ENCODE measurements at regions not wholly inside any gene's neighbourhood (a gene's known extent, or its start where the extent isn't known, plus 50 kb on each side); places are given as distances from the start of the nearest gene placed in this dataset.

- Histone ChIP-seq H3K36me3 (ENCODE audit: control insufficient read depth, insufficient read depth, low read length) (no peaks in the 10 kb centered on the region), H3K4me1 (ENCODE audit: control insufficient read depth, insufficient read depth, low read length) (no peaks in the 10 kb centered on the region), H3K9me3 (ENCODE audit: control insufficient read depth, insufficient read depth, low read length) (peaks cover 8% of the 10 kb centered on the region), H3K4me3 (ENCODE audit: low read length) (no peak overlapping the region), H3K27me3 (ENCODE audit: control insufficient read depth, insufficient read depth, low read length) (no peaks in the 10 kb centered on the region), H3K27ac (ENCODE audit: low read length) (no peak overlapping the region)
- ATAC-seq (no peak), DNase-seq (no peak)
- intact Hi-C loops (cut with micrococcal nuclease) = no loop called here
- no peak for TF ChIP-seq CTCF (IDR thresholded peaks at IDR 0.05)
- 100% methylated on average over 1 of the region's 3 CpGs for WGBS (ENCODE audit: insufficient coverage)
- no peaks in the 10 kb centered on the region for H3K27me3 Mint-ChIP-seq (ENCODE audit: low read depth in 2 of 2)
- H3K36me3 Mint-ChIP-seq = no peaks in the 10 kb centered on the region
- H3K4me1 Mint-ChIP-seq = no peaks in the 10 kb centered on the region
- no peak overlapping the region for H3K27ac Mint-ChIP-seq
- H3K4me3 Mint-ChIP-seq = no peak overlapping the region
- H3K9me3 Mint-ChIP-seq = peaks cover 11 to 22% of the 10 kb centered on the region in 2 donors
Measured at GRCh38 chr2:13558368-13558767, 841.6 kb downstream of the TRIB2 start.

DNA sequence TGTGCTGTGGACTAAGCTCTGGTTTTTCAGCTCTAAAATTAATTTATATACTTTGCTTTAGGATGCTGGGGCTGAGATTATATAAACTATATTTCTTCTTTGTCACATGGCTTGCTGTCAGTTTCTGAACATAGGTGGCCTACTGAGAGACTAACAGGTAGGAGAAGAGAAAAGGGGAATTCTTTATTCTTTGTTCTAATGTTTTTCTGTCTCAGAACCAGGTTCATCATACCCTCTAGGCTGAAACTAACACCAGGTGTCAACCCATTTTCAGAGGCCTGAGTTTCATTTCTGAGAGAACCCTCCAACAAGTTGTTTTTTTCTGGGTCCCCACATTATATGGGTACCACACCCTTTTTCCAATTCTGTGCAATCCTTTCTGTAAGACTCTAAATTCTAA lies 843.6 kb downstream of the TRIB2 start:
- Histone ChIP-seq H3K27ac (ENCODE audit: low read length) (no peak overlapping the region), H3K4me1 (ENCODE audit: control insufficient read depth, insufficient read depth, low read length) (no peaks in the 10 kb centered on the region), H3K4me3 (ENCODE audit: low read length) (no peak overlapping the region), H3K27me3 (ENCODE audit: control insufficient read depth, insufficient read depth, low read length) (no peaks in the 10 kb centered on the region), H3K9me3 (ENCODE audit: control insufficient read depth, insufficient read depth, low read length) (peaks cover 4% of the 10 kb centered on the region), H3K36me3 (ENCODE audit: control insufficient read depth, insufficient read depth, low read length) (no peaks in the 10 kb centered on the region)
- no peak overlapping the region for H3K27ac Mint-ChIP-seq
- H3K4me1 Mint-ChIP-seq = no peaks in the 10 kb centered on the region
- TF ChIP-seq CTCF (IDR thresholded peaks at IDR 0.05) = no peak
- H3K36me3 Mint-ChIP-seq = no peaks in the 10 kb centered on the region
- H3K4me3 Mint-ChIP-seq = no peak overlapping the region
- H3K9me3 Mint-ChIP-seq = peaks cover 9 to 21% of the 10 kb centered on the region in 2 donors
- no peaks in the 10 kb centered on the region for H3K27me3 Mint-ChIP-seq (ENCODE audit: low read depth in 2 of 2)
- intact Hi-C loops (cut with micrococcal nuclease) = no loop called here
- no peak for DNase-seq
- no peak for ATAC-seq

- intact Hi-C loops (cut with micrococcal nuclease) = no loop called here
- 91% methylated on average over 2 of the region's 2 CpGs for WGBS (ENCODE audit: insufficient coverage)
- Histone ChIP-seq H3K27ac (ENCODE audit: low read length) (no peak overlapping the region), H3K4me1 (ENCODE audit: control insufficient read depth, insufficient read depth, low read length) (no peaks in the 10 kb centered on the region), H3K4me3 (ENCODE audit: low read length) (no peak overlapping the region), H3K9me3 (ENCODE audit: control insufficient read depth, insufficient read depth, low read length) (no peaks in the 10 kb centered on the region), H3K36me3 (ENCODE audit: control insufficient read depth, insufficient read depth, low read length) (no peaks in the 10 kb centered on the region), H3K27me3 (ENCODE audit: control insufficient read depth, insufficient read depth, low read length) (no peaks in the 10 kb centered on the region)
- no peaks in the 10 kb centered on the region for H3K36me3 Mint-ChIP-seq
- TF ChIP-seq CTCF (IDR thresholded peaks at IDR 0.05) = no peak
- H3K9me3 Mint-ChIP-seq = peaks cover 3 to 8% of the 10 kb centered on the region in 2 donors
- no peak overlapping the region for H3K4me3 Mint-ChIP-seq
- no peaks in the 10 kb centered on the region for H3K27me3 Mint-ChIP-seq (ENCODE audit: low read depth in 2 of 2)
- no peak overlapping the region for H3K27ac Mint-ChIP-seq
- no peaks in the 10 kb centered on the region for H3K4me1 Mint-ChIP-seq
- DNase-seq = no peak
- no peak for ATAC-seq
Measured at GRCh38 chr2:13572466-13572865, 855.7 kb downstream of the TRIB2 start.

DNA sequence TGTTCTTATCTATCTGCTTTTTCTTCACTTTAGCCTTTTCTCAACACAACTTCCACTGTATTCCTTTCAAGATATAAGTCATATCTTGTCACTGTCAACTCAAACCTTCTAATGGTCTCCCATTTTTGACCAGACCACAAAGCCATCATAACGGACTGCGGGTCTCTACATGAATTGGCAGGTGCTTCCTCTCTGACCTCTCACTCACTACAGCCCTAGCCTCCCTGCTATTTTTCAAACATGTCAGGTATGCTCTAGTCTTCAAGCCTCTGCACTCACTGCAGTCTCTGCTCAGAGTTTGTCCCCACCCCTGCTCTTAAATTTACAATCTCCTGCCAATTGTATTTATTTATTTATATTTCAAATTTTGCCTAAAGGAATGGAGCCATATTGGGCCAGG lies 858.1 kb downstream of the TRIB2 start:
- H3K4me1 ChIP-seq (ENCODE audit: control insufficient read depth, insufficient read depth, low read length) = no peaks in the 10 kb centered on the region
- 89% methylated on average over 2 of the region's 2 CpGs for WGBS (ENCODE audit: insufficient coverage)
- Mint-ChIP-seq H3K9me3 (peaks cover 1 to 8% of the 10 kb centered on the region in 2 donors), H3K36me3 (no peaks in the 10 kb centered on the region), H3K4me1 (no peaks in the 10 kb centered on the region), H3K27ac (no peak overlapping the region), H3K4me3 (no peak overlapping the region), H3K27me3 (ENCODE audit: low read depth in 2 of 2) (no peaks in the 10 kb centered on the region)
- intact Hi-C loops (cut with micrococcal nuclease) = no loop called here
- no peak for TF ChIP-seq CTCF (IDR thresholded peaks at IDR 0.05)
- ATAC-seq (no peak), DNase-seq (no peak)
- no peaks in the 10 kb centered on the region for H3K9me3 ChIP-seq (ENCODE audit: control insufficient read depth, insufficient read depth, low read length)
- no peak overlapping the region for H3K4me3 ChIP-seq (ENCODE audit: low read length)
- no peak overlapping the region for H3K27ac ChIP-seq (ENCODE audit: low read length)
- no peaks in the 10 kb centered on the region for H3K27me3 ChIP-seq (ENCODE audit: control insufficient read depth, insufficient read depth, low read length)
- no peaks in the 10 kb centered on the region for H3K36me3 ChIP-seq (ENCODE audit: control insufficient read depth, insufficient read depth, low read length)

Data from natural killer cell (primary cell).